GM23248 (cell line): ENCODE measurements at regions not wholly inside any gene's neighbourhood (a gene's known extent, or its start where the extent isn't known, plus 50 kb on each side); places are given as distances from the start of the nearest gene placed in this dataset.

Source experiments
- DNase-seq: peaks from one replicate; pipeline ENCODE4 v3.0.0-alpha.2; 2015
- H2AFZ ChIP-seq: fragments of 200-600 bp; sonication (generic); 2 replicates; pipeline ENCODE4 v1.6.1; 2016; ENCODE audit warnings: antibody characterized with exemption
- H3F3A ChIP-seq: fragments of 200-600 bp; sonication (generic); 2 replicates; pipeline ENCODE4 v1.6.1; 2016; ENCODE audit warnings: mild to moderate bottlenecking, antibody characterized with exemption, mixed run types; ENCODE audit not compliant: insufficient read depth
- H3K27ac ChIP-seq: fragments of 200-600 bp; sonication (generic); 2 replicates; pipeline ENCODE4 v1.5.1; 2016; ENCODE audit warnings: mild to moderate bottlenecking
- H3K27me3 ChIP-seq: fragments of 200-600 bp; sonication (generic); replicated peaks from 2 replicates; pipeline ENCODE4 v1.6.1; 2016; ENCODE audit warnings: mild to moderate bottlenecking; ENCODE audit not compliant: insufficient read depth
- H3K36me3 ChIP-seq: fragments of 200-600 bp; sonication (generic); 2 replicates; pipeline ENCODE4 v1.6.1; 2016; ENCODE audit warnings: low read depth, mild to moderate bottlenecking
- H3K4me1 ChIP-seq: fragments of 200-600 bp; sonication (generic); 2 replicates; pipeline ENCODE4 v1.6.1; 2016; ENCODE audit warnings: mild to moderate bottlenecking; ENCODE audit not compliant: insufficient read depth
- H3K4me2 ChIP-seq: fragments of 200-600 bp; sonication (generic); one replicate; pipeline ENCODE4 v1.6.1; 2016; ENCODE audit warnings: mild to moderate bottlenecking; ENCODE audit not compliant: unreplicated experiment
- H3K4me3 ChIP-seq: fragments of 200-600 bp; sonication (generic); 2 replicates; pipeline ENCODE4 v1.5.1; 2016; ENCODE audit warnings: mild to moderate bottlenecking
- H3K79me2 ChIP-seq: fragments of 200-600 bp; sonication (generic); 2 replicates; pipeline ENCODE4 v1.6.1; 2016; ENCODE audit warnings: mild to moderate bottlenecking; ENCODE audit not compliant: insufficient read depth
- H3K9ac ChIP-seq: fragments of 200-600 bp; sonication (generic); 2 replicates; pipeline ENCODE4 v1.6.1; 2016; ENCODE audit warnings: mild to moderate bottlenecking
- H3K9me2 ChIP-seq: fragments of 200-600 bp; sonication (generic); 2 replicates; pipeline ENCODE4 v1.6.1; 2016; ENCODE audit warnings: mixed run types, mild to moderate bottlenecking, moderate library complexity; ENCODE audit not compliant: insufficient read depth
- H3K9me3 ChIP-seq: fragments of 200-600 bp; sonication (generic); one replicate; pipeline ENCODE4 v1.6.1; 2017; ENCODE audit warnings: low read depth
- H4K20me1 ChIP-seq: fragments of 200-600 bp; sonication (generic); 2 replicates; pipeline ENCODE4 v1.6.0; 2016; ENCODE audit not compliant: insufficient read depth
- EZH2 ChIP-seq: fragments of 200-600 bp; sonication (generic); IDR thresholded peaks from 2 replicates; pipeline ENCODE4 v1.6.1; 2018; ENCODE audit warnings: antibody characterized with exemption, mild to moderate bottlenecking; ENCODE audit not compliant: insufficient read depth, poor library complexity, severe bottlenecking
- EZH2phosphoT487 ChIP-seq: fragments of 200-600 bp; sonication (generic); IDR thresholded peaks from 2 replicates; pipeline ENCODE4 v1.6.1; 2018; ENCODE audit warnings: antibody characterized with exemption, moderate library complexity, mild to moderate bottlenecking, low read depth; ENCODE audit not compliant: insufficient read depth
- WGBS, 2 experiments: methylation state at CpG; one replicate each; pipeline ENCODE4 v1.1.6; 2015 to 2017; ENCODE audit warnings: low lambda C conversion rate in 2 of 2, low coverage in 1 of 2; ENCODE audit errors: missing lambda C conversion rate in 2 of 2; 5-methylcytosine and 5-hydroxymethylcytosine counted together
- in situ Hi-C: fragments of 300-500 bp; cut with MboI; formaldehyde crosslinking; loops from 2 replicates; pipeline ENCODE4 v1.15.0; 2020

DNA sequence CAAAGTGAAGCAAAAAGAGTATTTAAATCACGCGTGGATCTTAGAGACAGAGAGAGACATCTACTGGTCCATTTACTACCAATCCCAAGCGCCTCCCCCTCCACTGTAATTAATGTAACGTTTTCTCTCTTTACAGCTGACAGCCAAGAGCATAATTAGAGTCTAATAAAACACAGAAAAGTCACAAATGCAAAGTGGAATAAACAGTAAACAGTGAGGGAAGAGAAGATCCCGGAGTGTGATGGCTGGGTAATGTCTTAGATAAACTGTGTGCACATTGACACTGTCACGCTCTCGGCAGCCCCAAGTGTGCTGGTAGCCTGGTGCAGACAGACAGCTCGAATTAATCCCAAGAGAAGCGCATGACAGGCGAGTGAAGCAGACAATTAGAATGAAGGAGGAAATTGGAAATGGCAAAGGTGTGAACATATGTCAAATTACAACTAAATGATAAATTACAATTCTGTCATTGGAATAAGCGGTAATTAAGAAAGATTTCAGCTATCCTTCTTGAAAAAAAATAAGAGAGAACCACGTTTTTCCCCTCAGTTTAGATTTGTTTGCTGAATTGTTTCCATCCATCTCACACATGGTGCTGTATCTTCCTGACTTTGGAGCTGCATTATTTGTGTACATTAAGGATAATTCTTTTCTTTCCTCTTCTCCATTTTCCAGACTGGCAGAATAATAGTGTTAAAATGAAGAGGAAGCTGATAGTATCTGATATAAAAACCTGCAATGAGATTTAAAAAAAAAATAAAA lies 100.1 kb downstream of the CXXC4 start:
- no peak for TF ChIP-seq EZH2phosphoT487
- TF ChIP-seq EZH2 = no peak
- Histone ChIP-seq H2AFZ (no peak overlapping the region), H4K20me1 (no peaks in the 10 kb centered on the region), H3K27ac (no peak overlapping the region), H3K27me3 (no peaks in the 10 kb centered on the region), H3K4me3 (no peak overlapping the region), H3K4me1 (no peaks in the 10 kb centered on the region), H3K79me2 (no peaks in the 10 kb centered on the region), H3K4me2 (no peak overlapping the region), H3K36me3 (no peaks in the 10 kb centered on the region), H3F3A (no peaks in the 10 kb centered on the region), H3K9me3 (no peaks in the 10 kb centered on the region), H3K9ac (no peak overlapping the region), H3K9me2 (no peaks in the 10 kb centered on the region)
- in situ Hi-C loops = no loop called here
- DNase-seq = no peak
- 2 to 3% methylated on average over 12 of the region's 12 CpGs for WGBS, 2 experiments

DNA sequence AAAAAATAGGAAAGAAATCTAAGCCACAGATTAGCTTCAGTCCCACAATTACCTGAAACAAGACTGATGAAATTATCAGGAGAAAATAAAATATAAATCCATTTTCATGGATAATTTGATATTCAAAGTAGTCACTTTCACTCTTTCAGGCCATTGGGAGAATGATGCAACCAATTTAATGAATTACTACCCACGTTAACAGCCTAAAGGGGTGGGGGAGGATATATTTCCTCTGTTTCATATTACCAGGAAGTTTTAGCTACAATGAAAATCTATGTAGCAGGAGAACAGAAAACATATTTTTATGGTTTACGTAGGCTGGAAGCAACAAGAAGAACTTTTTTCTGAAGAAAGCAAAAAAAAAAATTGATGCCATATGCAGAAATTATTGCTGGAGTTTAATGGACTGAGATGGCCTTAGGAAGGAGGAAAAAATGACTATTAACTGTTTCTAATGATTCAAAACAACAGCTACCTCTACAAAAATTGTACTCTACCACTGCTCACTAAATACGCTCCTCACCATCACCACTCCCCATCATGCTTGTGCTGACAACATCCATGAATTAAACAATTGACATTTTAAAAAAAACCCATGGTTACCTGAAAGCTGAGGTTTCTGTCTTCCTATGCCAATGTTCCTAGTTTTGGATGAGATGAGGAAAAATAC lies 100.9 kb downstream of the CXXC4 start:
- no peaks in the 10 kb centered on the region for H3F3A ChIP-seq
- no peak for TF ChIP-seq EZH2phosphoT487
- no peak for TF ChIP-seq EZH2
- no peaks in the 10 kb centered on the region for H4K20me1 ChIP-seq
- no peak overlapping the region for H3K4me3 ChIP-seq
- DNase-seq = no peak
- no peak overlapping the region for H3K9ac ChIP-seq
- no peak overlapping the region for H2AFZ ChIP-seq
- H3K27ac ChIP-seq = no peak overlapping the region
- no peaks in the 10 kb centered on the region for H3K9me3 ChIP-seq
- H3K27me3 ChIP-seq = no peaks in the 10 kb centered on the region
- H3K4me1 ChIP-seq = no peaks in the 10 kb centered on the region
- 8 to 9% methylated on average over 3 of the region's 3 CpGs for WGBS, 2 experiments
- H3K79me2 ChIP-seq = no peaks in the 10 kb centered on the region
- H3K4me2 ChIP-seq = no peak overlapping the region
- in situ Hi-C loops = no loop called here
- no peaks in the 10 kb centered on the region for H3K9me2 ChIP-seq
- no peaks in the 10 kb centered on the region for H3K36me3 ChIP-seq

DNA sequence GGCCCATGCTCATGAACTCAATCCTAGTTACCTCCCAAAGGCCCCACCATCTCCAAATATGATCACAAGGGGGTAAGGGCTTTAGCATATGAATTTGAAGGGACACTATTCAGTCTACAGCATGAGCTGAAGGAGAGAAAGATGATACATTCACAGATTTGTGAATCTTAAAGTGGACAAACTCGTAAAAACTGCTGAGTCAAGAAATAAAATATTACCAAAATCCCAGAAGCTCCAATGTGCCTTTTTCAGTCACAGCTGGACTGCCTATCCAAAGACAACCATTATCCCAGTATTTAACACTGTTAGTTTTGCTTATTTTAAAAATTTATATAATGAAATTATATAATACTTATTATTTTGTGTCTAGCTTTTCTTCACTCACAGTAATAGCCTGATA lies 109.0 kb downstream of the CXXC4 start:
- Histone ChIP-seq H3K79me2 (no peaks in the 10 kb centered on the region), H3K9ac (no peak overlapping the region), H3K9me3 (no peaks in the 10 kb centered on the region), H3K4me3 (no peak overlapping the region), H3K4me1 (no peaks in the 10 kb centered on the region), H3K9me2 (peaks cover 3% of the 10 kb centered on the region; the same call in 1 of the 2 replicates), H4K20me1 (no peaks in the 10 kb centered on the region), H3F3A (no peaks in the 10 kb centered on the region), H3K27me3 (no peaks in the 10 kb centered on the region), H2AFZ (no peak overlapping the region), H3K27ac (no peak overlapping the region), H3K36me3 (no peaks in the 10 kb centered on the region), H3K4me2 (no peak overlapping the region)
- DNase-seq = no peak
- 12 to 36% methylated on average over 1 of the region's 1 CpG for WGBS, 2 experiments
- TF ChIP-seq EZH2phosphoT487 (no peak), EZH2 (no peak)
- in situ Hi-C loops = no loop called here

DNA sequence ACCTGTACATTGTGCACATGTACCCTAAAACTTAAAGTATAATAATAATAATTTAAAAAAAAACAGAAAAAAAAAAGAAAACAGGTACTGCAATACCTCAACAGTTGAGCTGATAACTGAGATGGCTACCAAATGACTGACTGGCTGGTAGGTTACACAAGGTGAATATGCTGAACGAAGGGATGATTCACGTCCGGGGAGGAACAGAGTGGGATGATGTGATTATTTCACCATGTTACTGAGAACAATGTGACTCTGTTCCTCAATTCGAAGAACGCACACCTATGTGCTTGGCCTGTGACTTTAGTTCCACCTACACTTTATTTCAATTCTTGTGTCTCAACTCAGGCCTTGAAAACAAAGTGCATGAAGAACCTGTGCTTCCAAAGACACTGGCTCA lies 111.7 kb downstream of the CXXC4 start:
- Histone ChIP-seq H3K4me3 (no peak overlapping the region), H3K9me3 (no peaks in the 10 kb centered on the region), H3F3A (no peaks in the 10 kb centered on the region), H3K79me2 (no peaks in the 10 kb centered on the region), H2AFZ (no peak overlapping the region), H3K4me2 (no peak overlapping the region), H3K27ac (no peak overlapping the region), H3K27me3 (no peaks in the 10 kb centered on the region), H3K36me3 (no peaks in the 10 kb centered on the region), H3K9ac (no peak overlapping the region), H3K9me2 (peaks cover 3% of the 10 kb centered on the region; the same call in 1 of the 2 replicates), H4K20me1 (no peaks in the 10 kb centered on the region), H3K4me1 (no peaks in the 10 kb centered on the region)
- TF ChIP-seq EZH2 = no peak
- no peak for TF ChIP-seq EZH2phosphoT487
- in situ Hi-C loops = no loop called here
- DNase-seq = no peak
- 57 to 58% methylated on average over 5 of the region's 5 CpGs for WGBS, 2 experiments
